NCI-H2029 treated with DMSO at 0.1 percent for 48 hours (cell line): ENCODE measurements at regions not wholly inside any gene's neighbourhood (a gene's known extent, or its start where the extent isn't known, plus 50 kb on each side); places are given as distances from the start of the nearest gene placed in this dataset.
"Not testable (repeated sequence)": the region's sequence is repeated elsewhere in the genome, so short reads cannot be mapped to it uniquely, and the experiment has no call there.

ENCODE experiments used
- DNase-seq: peaks from one replicate; lab custom pipeline; 2025; lab: John Stamatoyannopoulos, UW

GRCh38 chr1:223023863-223024262, 119.2 kb downstream of the TLR5 start:
- no peak for DNase-seq

- not testable (repeated sequence) for DNase-seq
These were observed 118.6 kb downstream of the TLR5 start for GRCh38 chr1:223024486-223024885.

GRCh38 chr1:223025190-223025734, 117.8 kb downstream of the TLR5 start:
- not testable (repeated sequence) for DNase-seq

- DNase-seq: not testable (repeated sequence)
These were observed 116.4 kb downstream of the TLR5 start for GRCh38 chr1:223026639-223027038.

- no peak for DNase-seq
These were observed 112.9 kb downstream of the TLR5 start for GRCh38 chr1:223029985-223030769.

GRCh38 chr1:223030871-223031400, 112.1 kb downstream of the TLR5 start:
- DNase-seq: no peak

- no peak for DNase-seq
These were observed 111.1 kb downstream of the TLR5 start for GRCh38 chr1:223031733-223032601.

GRCh38 chr1:223033658-223034057, 109.4 kb downstream of the TLR5 start:
- no peak for DNase-seq

- DNase-seq: no peak
These were observed 108.7 kb downstream of the TLR5 start for GRCh38 chr1:223034270-223034798.

GRCh38 chr1:223035724-223036478, 107.1 kb downstream of the TLR5 start:
- DNase-seq: no peak

- DNase-seq: no peak
These were observed 106.6 kb downstream of the TLR5 start for GRCh38 chr1:223036479-223036845.

GRCh38 chr1:223037845-223038244, 105.2 kb downstream of the TLR5 start:
- no peak for DNase-seq

GRCh38 chr1:223038288-223039006, 104.6 kb downstream of the TLR5 start:
- DNase-seq: no peak

- DNase-seq: no peak
These were observed 103.1 kb downstream of the TLR5 start for GRCh38 chr1:223039990-223040389.

GRCh38 chr1:223041481-223041880, 101.6 kb downstream of the TLR5 start:
- no peak for DNase-seq

- DNase-seq: no peak
These were observed 97.7 kb downstream of the TLR5 start for GRCh38 chr1:223045164-223045957.

GRCh38 chr1:223046011-223046410, 97.0 kb downstream of the TLR5 start:
- no peak for DNase-seq

- not testable (repeated sequence) for DNase-seq
These were observed 96.6 kb downstream of the TLR5 start for GRCh38 chr1:223046463-223046862.

- no peak for DNase-seq
These were observed 95.0 kb downstream of the TLR5 start for GRCh38 chr1:223048026-223048425.

- DNase-seq: no peak
These were observed 90.6 kb downstream of the TLR5 start for GRCh38 chr1:223052462-223052861.
